DND-41 (cell line): ENCODE measurements at regions not wholly inside any gene's neighbourhood (a gene's known extent, or its start where the extent isn't known, plus 50 kb on each side); places are given as distances from the start of the nearest gene placed in this dataset.

Source experiments
- ATAC-seq: fragments of 200-7000 bp; cut with Tn5 transposase; 3 replicates; pipeline ENCODE4 v1.9.1; 2021; ENCODE audit warnings: low read depth; ENCODE audit not compliant: insufficient read depth
- DNase-seq: peaks from one replicate; pipeline ENCODE4 v3.0.0-alpha.2; 2020
- H2AFZ ChIP-seq: 2 replicates; pipeline ENCODE4 v1.6.0; 2012; ENCODE audit warnings: low read depth, low read length
- H3K27ac ChIP-seq: 2 replicates; pipeline ENCODE4 v1.5.1; 2012; ENCODE audit warnings: low read length, inconsistent platforms
- H3K27me3 ChIP-seq: fragments of 200-600 bp; sonication (generic); 2 replicates; pipeline ENCODE4 v1.6.0; 2012; ENCODE audit warnings: low read length, mild to moderate bottlenecking, inconsistent platforms; ENCODE audit not compliant: insufficient read depth, poor library complexity
- H3K36me3 ChIP-seq: 2 replicates; pipeline ENCODE4 v1.5.1; 2012; ENCODE audit warnings: low read length, inconsistent platforms; ENCODE audit not compliant: insufficient read depth
- H3K4me1 ChIP-seq: 2 replicates; pipeline ENCODE4 v1.5.1; 2012; ENCODE audit warnings: mild to moderate bottlenecking, low read length; ENCODE audit not compliant: insufficient read depth
- H3K4me2 ChIP-seq: 2 replicates; pipeline ENCODE4 v1.6.0; 2012; ENCODE audit warnings: mild to moderate bottlenecking, moderate library complexity, low read length, inconsistent platforms; ENCODE audit not compliant: insufficient read depth
- H3K4me3 ChIP-seq, 2 experiments: fragments of 200-600 bp in 1 of 2; shearing (Covaris generic) in 1 of 2; 2 replicates each; pipeline ENCODE4 v1.5.1; 2012 to 2016; ENCODE audit warnings: inconsistent platforms in 2 of 2, low read length in 2 of 2, mild to moderate bottlenecking in 2 of 2, low read depth in 1 of 2, moderate library complexity in 1 of 2
- H3K79me2 ChIP-seq: 2 replicates; pipeline ENCODE4 v1.6.0; 2012; ENCODE audit warnings: low read length, inconsistent platforms; ENCODE audit not compliant: insufficient read depth
- H3K9ac ChIP-seq: 2 replicates; pipeline ENCODE4 v1.6.0; 2012; ENCODE audit warnings: low read depth, mild to moderate bottlenecking, inconsistent platforms, low read length, moderate library complexity
- H3K9me3 ChIP-seq: 2 replicates; pipeline ENCODE4 v1.5.1; 2012; ENCODE audit warnings: low read length, moderate library complexity, mild to moderate bottlenecking, inconsistent platforms; ENCODE audit not compliant: insufficient read depth, severe bottlenecking
- H4K20me1 ChIP-seq: 2 replicates; pipeline ENCODE4 v1.6.0; 2012; ENCODE audit warnings: low read length; ENCODE audit not compliant: insufficient read depth
- CTCF ChIP-seq: IDR thresholded peaks from 2 replicates; pipeline ENCODE4 v1.5.1; 2012; ENCODE audit warnings: borderline replicate concordance, low read length, moderate library complexity, mild to moderate bottlenecking; ENCODE audit not compliant: poor library complexity, severe bottlenecking; ENCODE audit errors: extremely low read depth
- EZH2 ChIP-seq: IDR thresholded peaks from 3 replicates; pipeline ENCODE4 v1.6.1; 2012; ENCODE audit warnings: borderline replicate concordance, low read depth, mild to moderate bottlenecking, moderate library complexity, low read length, inconsistent platforms; ENCODE audit not compliant: severe bottlenecking

- H3K9ac ChIP-seq = no peak overlapping the region
- no peaks in the 10 kb centered on the region for H3K9me3 ChIP-seq
- H3K27ac ChIP-seq = no peak overlapping the region
- no peaks in the 10 kb centered on the region for H3K36me3 ChIP-seq
- no peaks in the 10 kb centered on the region for H3K79me2 ChIP-seq
- no peaks in the 10 kb centered on the region for H3K4me1 ChIP-seq
- DNase-seq = no peak
- no peak overlapping the region for H3K4me3 ChIP-seq
- no peaks in the 10 kb centered on the region for H4K20me1 ChIP-seq
- H3K27me3 ChIP-seq = no peaks in the 10 kb centered on the region
- no peak overlapping the region for H2AFZ ChIP-seq
- no peak overlapping the region for H3K4me2 ChIP-seq
- no peak for ATAC-seq
- TF ChIP-seq EZH2 (no peak), CTCF (no peak)
Observed at GRCh38 chr4:59869559-59869958, 1330.6 kb upstream of the ADGRL3 start.

GRCh38 chr4:59881632-59882031 is 1318.5 kb upstream of the ADGRL3 start:
- Histone ChIP-seq H3K79me2 (no peaks in the 10 kb centered on the region), H2AFZ (no peak overlapping the region), H3K4me2 (no peak overlapping the region), H3K27ac (no peak overlapping the region), H4K20me1 (no peaks in the 10 kb centered on the region), H3K27me3 (no peaks in the 10 kb centered on the region), H3K36me3 (no peaks in the 10 kb centered on the region), H3K9me3 (no peaks in the 10 kb centered on the region), H3K4me3 (no peak overlapping the region), H3K9ac (no peak overlapping the region), H3K4me1 (no peaks in the 10 kb centered on the region)
- ATAC-seq (no peak), DNase-seq (no peak)
- TF ChIP-seq CTCF (no peak), EZH2 (no peak)

GRCh38 chr4:59904331-59904730 is 1295.8 kb upstream of the ADGRL3 start:
- H4K20me1 ChIP-seq = no peaks in the 10 kb centered on the region
- no peak for DNase-seq
- no peak overlapping the region for H3K4me2 ChIP-seq

More at GRCh38 chr4:59904331-59904730, 1295.8 kb upstream of the ADGRL3 start:
- Histone ChIP-seq H3K9ac (no peak overlapping the region), H3K27me3 (no peaks in the 10 kb centered on the region), H3K79me2 (no peaks in the 10 kb centered on the region), H2AFZ (no peak overlapping the region), H3K27ac (no peak overlapping the region), H3K4me3 (no peak overlapping the region), H3K9me3 (no peaks in the 10 kb centered on the region), H3K36me3 (no peaks in the 10 kb centered on the region), H3K4me1 (no peaks in the 10 kb centered on the region)
- TF ChIP-seq CTCF = no peak
- no peak for TF ChIP-seq EZH2
- ATAC-seq = no peak
